ENCODE measurements at regions not wholly inside any gene's neighbourhood (a gene's known extent, or its start where the extent isn't known, plus 50 kb on each side); places are given as distances from the start of the nearest gene placed in this dataset.

- no peak overlapping the region for H3K27ac ChIP-seq
- TF ChIP-seq CTCF (conservative IDR thresholded peaks at IDR 0.05) (no peak), ZFX (IDR thresholded peaks at IDR 0.05) (no peak)
Observed at GRCh38 chr2:120943403-120944034, 207.9 kb downstream of the GLI2 start.

DNA sequence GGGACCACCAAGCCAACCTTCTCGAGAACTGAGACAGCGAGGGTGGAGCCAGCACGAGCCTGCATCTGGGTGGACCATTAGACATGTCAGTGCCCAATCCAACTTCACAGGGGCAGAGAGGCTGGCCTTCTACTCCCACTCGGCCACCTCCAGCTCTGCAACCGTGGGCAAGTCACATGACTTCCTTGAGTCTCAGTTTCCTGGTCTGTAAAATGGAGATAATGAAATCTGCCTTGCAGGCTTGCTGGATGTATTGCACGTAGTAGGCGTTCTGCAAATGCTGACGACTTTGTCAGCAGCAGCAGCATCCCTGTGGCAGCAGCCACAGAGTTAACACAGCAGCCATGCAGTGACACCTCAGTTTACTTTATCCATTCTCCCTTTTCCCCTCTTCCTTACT, 208.9 kb downstream of the GLI2 start:
- H3K27ac ChIP-seq = no peak overlapping the region
- TF ChIP-seq ZFX (IDR thresholded peaks at IDR 0.05) (no peak), CTCF (conservative IDR thresholded peaks at IDR 0.05) (no peak)

DNA sequence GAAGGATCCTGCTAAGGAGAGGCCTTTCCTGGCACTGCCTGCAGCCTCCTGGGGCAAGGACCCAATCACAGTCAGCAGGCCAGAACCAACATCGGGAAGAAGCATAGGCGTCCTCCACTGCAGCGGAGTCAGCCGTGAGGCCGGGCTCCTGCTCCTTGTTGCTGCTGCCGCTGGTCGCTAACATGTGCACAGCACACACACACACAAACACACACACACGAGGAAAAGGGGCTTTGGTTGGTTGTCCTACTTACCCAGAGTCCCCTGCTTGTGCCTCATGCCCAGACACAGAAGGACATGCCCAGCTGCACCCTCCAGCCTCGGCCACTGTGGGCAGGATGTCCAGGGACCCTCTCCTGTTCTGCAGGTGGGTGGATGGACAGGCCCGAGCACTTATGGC, 209.4 kb downstream of the GLI2 start:
- TF ChIP-seq CTCF (conservative IDR thresholded peaks at IDR 0.05) (no peak), ZFX (IDR thresholded peaks at IDR 0.05) (no peak)
- H3K27ac ChIP-seq = no peak overlapping the region

DNA sequence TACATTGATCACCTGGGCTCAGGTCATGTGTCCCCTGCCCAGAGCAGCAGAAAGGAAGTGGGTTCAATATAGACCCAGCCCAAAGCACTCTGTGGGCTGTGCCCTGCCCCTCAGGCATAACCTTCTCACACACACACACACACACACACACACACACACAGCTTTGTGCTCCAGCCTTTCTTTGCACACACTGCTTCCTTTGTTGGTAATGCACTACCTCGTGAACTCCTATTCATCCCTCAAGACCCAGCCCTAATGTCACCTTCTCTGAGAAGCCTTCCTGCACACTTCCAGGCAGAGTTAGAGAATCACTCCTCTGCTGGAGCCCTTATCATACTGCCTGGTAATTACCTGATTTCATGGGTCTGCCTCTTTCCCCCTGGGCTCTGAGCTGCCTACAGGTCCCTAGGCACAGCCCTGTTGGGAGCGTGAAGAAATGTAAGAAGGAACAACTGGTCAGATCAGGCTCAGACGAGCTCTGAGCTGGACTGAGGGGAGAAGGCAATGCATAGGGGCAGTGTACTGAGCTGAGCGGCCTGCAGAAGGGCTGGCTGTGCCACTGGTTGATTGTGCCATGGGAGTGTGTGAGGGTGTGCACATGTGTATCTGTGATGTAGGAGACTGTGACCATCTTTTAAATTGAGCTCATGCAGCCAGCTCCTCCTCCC, 210.3 kb downstream of the GLI2 start:
- TF ChIP-seq CTCF (conservative IDR thresholded peaks at IDR 0.05) (no peak), ZFX (IDR thresholded peaks at IDR 0.05) (no peak)
- H3K27ac ChIP-seq = no peak overlapping the region

DNA sequence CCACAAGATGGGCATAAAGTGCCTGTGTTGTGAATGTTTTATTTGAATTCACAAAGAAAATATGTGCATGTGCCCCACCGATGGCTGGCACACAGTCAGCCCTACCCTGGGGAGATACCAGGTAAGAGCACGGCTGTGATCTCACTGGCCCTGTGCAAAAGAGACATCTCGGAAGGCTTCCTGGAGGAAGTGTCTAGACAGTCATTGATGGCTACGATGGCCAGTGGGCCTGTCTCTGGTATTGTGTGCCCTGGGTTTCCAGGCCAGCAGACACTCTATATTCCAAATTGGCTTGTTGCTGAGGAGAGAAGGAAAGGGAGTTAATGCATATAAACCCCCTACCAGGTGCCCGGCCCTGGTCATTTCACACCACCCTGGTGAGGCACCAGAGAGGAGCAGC, 211.7 kb downstream of the GLI2 start:
- no peak overlapping the region for H3K27ac ChIP-seq
- TF ChIP-seq CTCF (conservative IDR thresholded peaks at IDR 0.05) = no peak
- no peak for TF ChIP-seq ZFX (IDR thresholded peaks at IDR 0.05)

- H3K27ac ChIP-seq = no peak overlapping the region
- TF ChIP-seq CTCF (conservative IDR thresholded peaks at IDR 0.05) = no peak
- TF ChIP-seq ZFX (IDR thresholded peaks at IDR 0.05) = no peak
Observed at GRCh38 chr2:120947982-120948661, 212.5 kb downstream of the GLI2 start.

GRCh38 chr2:120948662-120949011, 213.0 kb downstream of the GLI2 start:
- TF ChIP-seq CTCF (conservative IDR thresholded peaks at IDR 0.05) (no peak), ZFX (IDR thresholded peaks at IDR 0.05) (no peak)
- no peak overlapping the region for H3K27ac ChIP-seq

Measured in C4-2B (cell line).